Parathyroid adenoma (tissue), 2 donors: ENCODE measurements at regions not wholly inside any gene's neighbourhood (a gene's known extent, or its start where the extent isn't known, plus 50 kb on each side); places are given as distances from the start of the nearest gene placed in this dataset.

Experiments
- H2AFZ ChIP-seq: fragments of 300-600 bp; sonication (generic); one replicate; pipeline ENCODE4 v1.7.0; 2017; ENCODE audit warnings: antibody characterized with exemption, mild to moderate bottlenecking
- H3K27ac ChIP-seq: fragments of 300-600 bp; sonication (generic); one replicate; pipeline ENCODE4 v1.7.0; 2017
- H3K27me3 ChIP-seq: fragments of 300-600 bp; sonication (generic); one replicate; pipeline ENCODE4 v1.7.0; 2017; ENCODE audit warnings: low read length; ENCODE audit not compliant: control insufficient read depth, insufficient read depth
- H3K36me3 ChIP-seq: fragments of 300-600 bp; sonication (generic); one replicate; pipeline ENCODE4 v1.7.0; 2017; ENCODE audit warnings: low read length; ENCODE audit not compliant: control insufficient read depth, insufficient read depth
- H3K4me1 ChIP-seq: fragments of 300-600 bp; sonication (generic); one replicate; pipeline ENCODE4 v1.7.0; 2017; ENCODE audit warnings: control low read depth
- H3K4me2 ChIP-seq: fragments of 300-600 bp; sonication (generic); one replicate; pipeline ENCODE4 v1.7.0; 2017; ENCODE audit warnings: low read length
- H3K4me3 ChIP-seq: fragments of 300-600 bp; sonication (generic); one replicate; pipeline ENCODE4 v1.7.0; 2017; ENCODE audit warnings: low read depth, low read length
- H3K79me2 ChIP-seq: fragments of 300-600 bp; sonication (generic); one replicate; pipeline ENCODE4 v1.7.0; 2017; ENCODE audit warnings: control low read depth
- H3K9ac ChIP-seq: fragments of 300-600 bp; sonication (generic); one replicate; pipeline ENCODE4 v1.7.0; 2017; ENCODE audit warnings: mild to moderate bottlenecking
- H3K9me3 ChIP-seq: fragments of 300-600 bp; sonication (generic); one replicate; pipeline ENCODE4 v1.7.0; 2017; ENCODE audit warnings: low read length; ENCODE audit not compliant: control insufficient read depth
- CTCF ChIP-seq: fragments of 300-600 bp; sonication (generic); IDR thresholded peaks from one replicate; pipeline ENCODE4 v1.7.0; 2017; ENCODE audit warnings: antibody characterized with exemption, mild to moderate bottlenecking
- donor health status: primary hyperparathyroidism.

- Histone ChIP-seq H3K9ac (no peak overlapping the region), H3K79me2 (no peaks in the 10 kb centered on the region), H3K4me3 (no peak overlapping the region), H2AFZ (no peak overlapping the region), H3K27me3 (no peaks in the 10 kb centered on the region), H3K4me2 (no peak overlapping the region), H3K27ac (no peak overlapping the region), H3K36me3 (no peaks in the 10 kb centered on the region), H3K9me3 (no peaks in the 10 kb centered on the region), H3K4me1 (no peaks in the 10 kb centered on the region)
- TF ChIP-seq CTCF = no peak
Measured at GRCh38 chr18:39425172-39425850, 1859.7 kb upstream of the CELF4 start.

GRCh38 chr18:39424261-39424660 lies 1858.7 kb upstream of the CELF4 start:
- Histone ChIP-seq H3K9me3 (no peaks in the 10 kb centered on the region), H3K79me2 (no peaks in the 10 kb centered on the region), H3K27ac (no peak overlapping the region), H2AFZ (no peak overlapping the region), H3K27me3 (no peaks in the 10 kb centered on the region), H3K4me1 (no peaks in the 10 kb centered on the region), H3K36me3 (no peaks in the 10 kb centered on the region), H3K4me2 (no peak overlapping the region), H3K9ac (no peak overlapping the region), H3K4me3 (no peak overlapping the region)
- no peak for TF ChIP-seq CTCF

- no peaks in the 10 kb centered on the region for H3K4me1 ChIP-seq
- H3K36me3 ChIP-seq = no peaks in the 10 kb centered on the region
- TF ChIP-seq CTCF = no peak
- no peak overlapping the region for H3K27ac ChIP-seq
- H3K79me2 ChIP-seq = no peaks in the 10 kb centered on the region
- no peak overlapping the region for H2AFZ ChIP-seq
- H3K4me3 ChIP-seq = no peak overlapping the region
- H3K4me2 ChIP-seq = no peak overlapping the region
- H3K9ac ChIP-seq = no peak overlapping the region
- H3K9me3 ChIP-seq = no peaks in the 10 kb centered on the region
- H3K27me3 ChIP-seq = no peaks in the 10 kb centered on the region
Measured at GRCh38 chr18:39421276-39421675, 1855.7 kb upstream of the CELF4 start.

GRCh38 chr18:39419315-39419714 lies 1853.7 kb upstream of the CELF4 start:
- H3K9me3 ChIP-seq = no peaks in the 10 kb centered on the region
- H3K36me3 ChIP-seq = no peaks in the 10 kb centered on the region
- H3K27me3 ChIP-seq = no peaks in the 10 kb centered on the region
- H3K27ac ChIP-seq = no peak overlapping the region
- no peak overlapping the region for H2AFZ ChIP-seq
- no peak overlapping the region for H3K9ac ChIP-seq
- no peak overlapping the region for H3K4me3 ChIP-seq
- TF ChIP-seq CTCF = no peak
- H3K4me1 ChIP-seq = no peaks in the 10 kb centered on the region
- no peak overlapping the region for H3K4me2 ChIP-seq
- no peaks in the 10 kb centered on the region for H3K79me2 ChIP-seq

GRCh38 chr18:39415471-39415870 lies 1849.9 kb upstream of the CELF4 start:
- Histone ChIP-seq H3K79me2 (no peaks in the 10 kb centered on the region), H2AFZ (no peak overlapping the region), H3K9ac (no peak overlapping the region), H3K4me2 (no peak overlapping the region), H3K27me3 (no peaks in the 10 kb centered on the region), H3K27ac (no peak overlapping the region), H3K4me3 (no peak overlapping the region), H3K9me3 (no peaks in the 10 kb centered on the region), H3K4me1 (no peaks in the 10 kb centered on the region), H3K36me3 (no peaks in the 10 kb centered on the region)
- no peak for TF ChIP-seq CTCF
